GM12865 (cell line): ENCODE measurements at regions not wholly inside any gene's neighbourhood (a gene's known extent, or its start where the extent isn't known, plus 50 kb on each side); places are given as distances from the start of the nearest gene placed in this dataset.

Source experiments
- DNase-seq: peaks from one replicate; pipeline ENCODE4 v3.0.0; 2010; ENCODE audit warnings: low read depth
- H3K4me3 ChIP-seq: 2 replicates; pipeline ENCODE4 v1.5.1; 2011; ENCODE audit warnings: mild to moderate bottlenecking, low read depth, low read length, control low read depth
- TF ChIP-seq, protein P1 (sequence below): IDR thresholded peaks from 2 replicates; pipeline ENCODE4 v1.5.1; 2011; ENCODE audit warnings: low read length, control low read depth, low read depth, inconsistent platforms; ENCODE audit not compliant: insufficient read depth; ENCODE audit errors: missing control alignments

DNA sequence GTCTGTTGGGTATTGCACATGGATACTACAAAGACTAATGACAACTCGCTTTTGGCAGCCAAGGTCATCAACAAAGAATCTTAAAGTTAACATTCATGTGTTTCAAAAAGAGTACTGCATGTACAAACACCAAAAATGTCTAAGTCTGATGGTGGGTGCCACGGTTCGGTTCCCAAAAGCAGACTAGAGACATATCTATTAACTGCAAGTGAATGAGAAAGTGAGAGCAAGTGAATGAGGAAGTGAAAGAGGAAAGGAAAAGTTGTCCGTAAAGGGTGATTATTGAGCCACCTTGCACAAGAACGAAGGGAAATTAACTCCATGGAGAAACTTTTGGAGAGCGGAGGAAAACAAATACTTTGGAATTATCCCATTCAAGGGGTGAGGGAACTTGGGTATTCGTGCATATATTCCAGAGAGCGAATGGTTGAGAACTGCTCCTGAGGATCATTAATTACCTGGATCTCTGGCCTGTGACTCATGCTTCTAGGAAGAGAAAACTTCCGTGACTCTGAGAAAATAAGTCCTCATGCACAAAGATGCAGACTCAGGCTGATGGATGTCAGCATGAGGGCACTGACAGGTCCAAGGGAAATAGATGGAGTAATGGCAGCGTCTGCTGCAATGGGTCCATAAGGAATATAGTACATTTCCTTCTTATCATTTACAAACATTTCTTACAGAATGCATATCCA, 336.5 kb upstream of the TGFBR2 start:
- DNase-seq = peak; percentile 9
- TF ChIP-seq, protein P1, sequence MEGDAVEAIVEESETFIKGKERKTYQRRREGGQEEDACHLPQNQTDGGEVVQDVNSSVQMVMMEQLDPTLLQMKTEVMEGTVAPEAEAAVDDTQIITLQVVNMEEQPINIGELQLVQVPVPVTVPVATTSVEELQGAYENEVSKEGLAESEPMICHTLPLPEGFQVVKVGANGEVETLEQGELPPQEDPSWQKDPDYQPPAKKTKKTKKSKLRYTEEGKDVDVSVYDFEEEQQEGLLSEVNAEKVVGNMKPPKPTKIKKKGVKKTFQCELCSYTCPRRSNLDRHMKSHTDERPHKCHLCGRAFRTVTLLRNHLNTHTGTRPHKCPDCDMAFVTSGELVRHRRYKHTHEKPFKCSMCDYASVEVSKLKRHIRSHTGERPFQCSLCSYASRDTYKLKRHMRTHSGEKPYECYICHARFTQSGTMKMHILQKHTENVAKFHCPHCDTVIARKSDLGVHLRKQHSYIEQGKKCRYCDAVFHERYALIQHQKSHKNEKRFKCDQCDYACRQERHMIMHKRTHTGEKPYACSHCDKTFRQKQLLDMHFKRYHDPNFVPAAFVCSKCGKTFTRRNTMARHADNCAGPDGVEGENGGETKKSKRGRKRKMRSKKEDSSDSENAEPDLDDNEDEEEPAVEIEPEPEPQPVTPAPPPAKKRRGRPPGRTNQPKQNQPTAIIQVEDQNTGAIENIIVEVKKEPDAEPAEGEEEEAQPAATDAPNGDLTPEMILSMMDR = no peak
- no peak overlapping the region for H3K4me3 ChIP-seq

DNA sequence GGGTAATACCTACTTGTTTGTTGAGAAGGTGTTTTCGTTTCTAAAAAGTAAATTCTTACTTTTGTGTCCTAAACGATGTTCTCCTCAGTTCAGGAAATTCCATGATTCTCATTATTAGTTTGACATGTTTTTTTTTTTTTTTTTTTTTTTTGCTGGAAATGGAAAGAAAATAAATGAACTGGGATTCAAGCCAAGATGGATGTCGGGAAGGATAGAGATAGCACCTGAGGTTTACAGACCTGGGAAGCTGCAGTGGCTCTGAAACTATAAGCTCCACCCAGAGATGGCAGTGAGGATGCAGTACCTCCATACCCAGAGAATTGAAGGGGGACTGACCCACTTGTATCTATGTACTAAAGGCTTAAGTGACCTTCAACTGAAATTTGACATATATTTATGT, 334.6 kb upstream of the TGFBR2 start:
- no peak for DNase-seq
- TF ChIP-seq, protein P1 = no peak
- H3K4me3 ChIP-seq = no peak overlapping the region

DNA sequence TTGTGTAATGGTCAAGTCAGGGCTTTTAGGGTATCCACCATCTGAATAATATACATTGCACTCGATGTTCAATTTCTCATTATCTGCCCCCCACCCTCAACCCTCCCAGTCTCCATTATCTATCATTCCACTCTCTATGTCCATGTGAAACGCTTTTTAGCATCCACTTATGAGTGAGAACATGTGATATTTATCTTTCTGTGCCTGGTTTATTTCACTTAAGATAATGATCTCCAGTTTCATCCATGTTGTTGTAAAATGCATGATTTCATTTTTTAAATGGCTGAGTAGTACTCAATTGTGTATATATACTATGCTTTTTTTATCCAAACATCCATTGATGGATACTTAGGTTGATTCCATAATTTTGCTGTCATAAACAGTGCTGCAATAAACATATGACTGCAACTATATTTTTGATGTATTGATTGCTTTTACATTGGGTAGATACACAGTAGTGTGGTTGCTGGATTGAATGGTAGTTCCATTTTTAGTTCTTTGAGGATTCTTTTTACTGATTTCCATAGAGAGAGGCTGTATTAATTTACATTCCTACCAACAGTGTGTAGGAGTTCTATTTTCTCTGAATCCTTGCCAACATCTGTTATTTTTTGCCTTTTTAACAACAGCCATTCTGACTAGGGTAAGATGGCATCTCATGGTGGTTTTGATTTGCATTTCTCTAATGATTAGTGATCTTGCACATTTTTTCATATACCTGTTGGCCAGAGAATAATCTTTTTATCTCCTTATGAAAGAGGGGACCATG, 332.9 kb upstream of the TGFBR2 start:
- TF ChIP-seq, protein P1 = no peak
- DNase-seq = no peak
- no peak overlapping the region for H3K4me3 ChIP-seq

DNA sequence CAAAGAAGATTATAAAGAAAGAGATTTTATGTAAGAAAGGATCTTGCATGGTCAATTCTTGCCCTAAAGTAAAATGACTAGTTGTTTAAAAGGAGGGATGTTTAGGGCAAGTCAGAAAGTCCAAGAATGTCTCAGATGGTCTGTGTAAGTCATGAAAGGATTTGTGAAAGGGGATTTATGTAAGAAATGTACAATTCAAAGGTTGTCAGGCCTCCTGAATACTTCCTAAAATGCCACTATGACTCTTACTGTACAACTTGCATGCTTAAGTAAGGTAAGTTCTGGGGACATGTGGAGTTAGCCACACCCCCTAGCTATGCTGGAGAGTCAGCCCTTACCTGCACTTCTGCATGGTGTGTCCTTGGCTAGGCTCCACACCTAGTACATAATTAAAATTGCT, 328.9 kb upstream of the TGFBR2 start:
- DNase-seq = no peak
- no peak overlapping the region for H3K4me3 ChIP-seq
- TF ChIP-seq, protein P1 = no peak

DNA sequence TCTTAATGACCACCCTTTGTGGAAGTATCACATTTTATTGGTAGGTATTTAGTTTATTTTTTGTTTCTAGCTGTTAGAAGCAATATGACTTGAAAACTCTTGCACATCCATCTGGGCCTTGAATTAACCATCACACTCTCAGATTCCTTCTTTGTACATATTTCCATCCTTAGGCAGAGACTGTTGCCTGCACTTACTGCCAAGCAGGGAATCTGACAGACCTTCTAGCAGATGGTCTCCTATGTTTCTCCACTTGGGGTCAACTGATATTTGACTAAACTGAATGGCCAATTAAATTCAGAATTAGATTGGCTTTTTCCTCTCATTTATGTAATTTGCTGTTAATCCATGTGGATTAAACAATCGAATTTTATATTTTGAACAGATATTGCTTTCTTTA, 324.9 kb upstream of the TGFBR2 start:
- DNase-seq = no peak
- TF ChIP-seq, protein P1 = no peak
- no peak overlapping the region for H3K4me3 ChIP-seq

DNA sequence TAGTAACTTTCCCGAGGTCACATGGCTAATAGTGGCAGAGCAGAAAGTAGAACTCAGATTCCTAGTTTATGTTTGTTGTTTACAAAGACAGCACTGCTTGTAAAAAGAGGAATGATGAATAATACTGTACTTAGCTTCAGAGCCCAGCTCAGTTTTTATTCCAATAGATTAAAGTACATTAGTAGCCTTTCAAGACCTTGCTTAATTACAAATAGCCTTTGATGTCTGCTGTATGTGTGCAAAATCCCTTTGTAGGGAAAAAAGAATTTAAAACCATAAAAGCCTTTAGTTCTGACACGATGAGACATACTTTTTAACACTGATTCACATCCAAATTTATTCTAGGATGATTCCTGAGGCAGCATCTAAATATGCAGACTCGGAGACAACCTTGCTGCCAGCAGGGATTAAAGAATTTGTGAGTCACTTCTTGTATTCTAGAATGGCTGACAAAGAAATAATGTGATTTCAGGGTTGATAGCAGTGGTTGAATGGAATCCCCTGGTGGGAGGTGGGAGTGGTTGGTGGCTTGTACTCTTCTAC, 324.2 kb upstream of the TGFBR2 start:
- no peak for DNase-seq
- H3K4me3 ChIP-seq = no peak overlapping the region
- TF ChIP-seq, protein P1 = no peak
